ENCODE measurements at regions not wholly inside any gene's neighbourhood (a gene's known extent, or its start where the extent isn't known, plus 50 kb on each side); places are given as distances from the start of the nearest gene placed in this dataset.

GRCh38 chr2:193943406-193943960, 1713.5 kb upstream of the SLC39A10 start:
- TF ChIP-seq ZNF274 (CRISPR knock-in tag; IDR thresholded peaks at IDR 0.05), result no peak
- TF ChIP-seq ZNF567 (CRISPR knock-in tag; IDR thresholded peaks at IDR 0.05; ENCODE audit: borderline replicate concordance), result no peak
- no peak for TF ChIP-seq ZKSCAN8 (CRISPR knock-in tag; IDR thresholded peaks at IDR 0.05; ENCODE audit: borderline replicate concordance)
- TF ChIP-seq CHD2 (IDR thresholded peaks at IDR 0.05; ENCODE audit: low read depth, low read length), result no peak
- no peak for TF ChIP-seq RBAK (CRISPR knock-in tag; IDR thresholded peaks at IDR 0.05)
- TF ChIP-seq ZNF354B (CRISPR knock-in tag; IDR thresholded peaks at IDR 0.05), result no peak
- TF ChIP-seq CTCF (CRISPR knock-in tag; IDR thresholded peaks at IDR 0.05), result no peak
- TF ChIP-seq ZBTB14 (CRISPR knock-in tag; IDR thresholded peaks at IDR 0.05), result no peak
- no peak for TF ChIP-seq MED1 (CRISPR knock-in tag; IDR thresholded peaks at IDR 0.05)
- no peak for TF ChIP-seq ZNF878 (CRISPR knock-in tag; IDR thresholded peaks at IDR 0.05)
